ENCODE measurements at regions not wholly inside any gene's neighbourhood (a gene's known extent, or its start where the extent isn't known, plus 50 kb on each side); places are given as distances from the start of the nearest gene placed in this dataset.

GRCh38 chr22:27302501-27302900, 499.1 kb downstream of the MN1 start (continued):
- no peak for TF ChIP-seq CREB5 (CRISPR knock-in tag; IDR thresholded peaks at IDR 0.05; ENCODE audit: low read depth)
- TF ChIP-seq ZNF70 (CRISPR knock-in tag; IDR thresholded peaks at IDR 0.05) = no peak
- no peak for TF ChIP-seq TOX (CRISPR knock-in tag; IDR thresholded peaks at IDR 0.05; ENCODE audit: borderline replicate concordance)
- TF ChIP-seq RARB (CRISPR knock-in tag; IDR thresholded peaks at IDR 0.05) = no peak
- no peak for TF ChIP-seq ZNF8 (CRISPR knock-in tag; IDR thresholded peaks at IDR 0.05)
- no peak for TF ChIP-seq ZFP3 (CRISPR knock-in tag; IDR thresholded peaks at IDR 0.05)
- TF ChIP-seq CSDC2 (CRISPR knock-in tag; IDR thresholded peaks at IDR 0.05) = no peak
- no peak for TF ChIP-seq OSR1 (CRISPR knock-in tag; IDR thresholded peaks at IDR 0.05)

- TF ChIP-seq POU6F1 (CRISPR knock-in tag; IDR thresholded peaks at IDR 0.05; ENCODE audit: borderline replicate concordance, low read depth) (no peak), PPARA (CRISPR knock-in tag; IDR thresholded peaks at IDR 0.05; ENCODE audit: borderline replicate concordance) (no peak), ZNF565 (CRISPR knock-in tag; conservative IDR thresholded peaks at IDR 0.05; ENCODE audit: low read depth) (no peak), BACH2 (CRISPR knock-in tag; IDR thresholded peaks at IDR 0.05; ENCODE audit: borderline replicate concordance) (no peak), TCF4 (CRISPR knock-in tag; IDR thresholded peaks at IDR 0.05; ENCODE audit: borderline replicate concordance) (no peak), OSR1 (CRISPR knock-in tag; IDR thresholded peaks at IDR 0.05) (no peak), ZNF70 (CRISPR knock-in tag; IDR thresholded peaks at IDR 0.05) (no peak), SNAI2 (CRISPR knock-in tag; IDR thresholded peaks at IDR 0.05) (no peak), ESRRG (CRISPR knock-in tag; IDR thresholded peaks at IDR 0.05) (no peak), ZFP3 (CRISPR knock-in tag; IDR thresholded peaks at IDR 0.05) (no peak), TOX (CRISPR knock-in tag; IDR thresholded peaks at IDR 0.05; ENCODE audit: borderline replicate concordance) (no peak), CSDC2 (CRISPR knock-in tag; IDR thresholded peaks at IDR 0.05) (no peak), TSHZ2 (CRISPR knock-in tag; IDR thresholded peaks at IDR 0.05) (no peak), CSRNP3 (CRISPR knock-in tag; IDR thresholded peaks at IDR 0.05) (no peak), ZNF8 (CRISPR knock-in tag; IDR thresholded peaks at IDR 0.05) (no peak), ISL1 (CRISPR knock-in tag; IDR thresholded peaks at IDR 0.05) (no peak), ARNTL (CRISPR knock-in tag; IDR thresholded peaks at IDR 0.05; ENCODE audit: borderline replicate concordance, low read depth) (no peak), PATZ1 (CRISPR knock-in tag; IDR thresholded peaks at IDR 0.05; ENCODE audit: borderline replicate concordance) (no peak), RARB (CRISPR knock-in tag; IDR thresholded peaks at IDR 0.05) (no peak)
- no peak for ATAC-seq
Observed at GRCh38 chr22:27303718-27304117, 497.8 kb downstream of the MN1 start.

- ATAC-seq = no peak
- no peak for TF ChIP-seq TOX (CRISPR knock-in tag; IDR thresholded peaks at IDR 0.05; ENCODE audit: borderline replicate concordance)
- TF ChIP-seq CSDC2 (CRISPR knock-in tag; IDR thresholded peaks at IDR 0.05) = no peak
- no peak for TF ChIP-seq BACH2 (CRISPR knock-in tag; IDR thresholded peaks at IDR 0.05; ENCODE audit: borderline replicate concordance)
- TF ChIP-seq TCF4 (CRISPR knock-in tag; IDR thresholded peaks at IDR 0.05; ENCODE audit: borderline replicate concordance) = no peak
- TF ChIP-seq ZFP30 (CRISPR knock-in tag; IDR thresholded peaks at IDR 0.05) = no peak
- no peak for TF ChIP-seq ISL1 (CRISPR knock-in tag; IDR thresholded peaks at IDR 0.05)
- no peak for TF ChIP-seq OSR1 (CRISPR knock-in tag; IDR thresholded peaks at IDR 0.05)
- no peak for TF ChIP-seq ARNTL (CRISPR knock-in tag; IDR thresholded peaks at IDR 0.05; ENCODE audit: borderline replicate concordance, low read depth)
Observed at GRCh38 chr22:27306771-27307170, 494.8 kb downstream of the MN1 start.
